ENCODE measurements at regions not wholly inside any gene's neighbourhood (a gene's known extent, or its start where the extent isn't known, plus 50 kb on each side); places are given as distances from the start of the nearest gene placed in this dataset.

DNA sequence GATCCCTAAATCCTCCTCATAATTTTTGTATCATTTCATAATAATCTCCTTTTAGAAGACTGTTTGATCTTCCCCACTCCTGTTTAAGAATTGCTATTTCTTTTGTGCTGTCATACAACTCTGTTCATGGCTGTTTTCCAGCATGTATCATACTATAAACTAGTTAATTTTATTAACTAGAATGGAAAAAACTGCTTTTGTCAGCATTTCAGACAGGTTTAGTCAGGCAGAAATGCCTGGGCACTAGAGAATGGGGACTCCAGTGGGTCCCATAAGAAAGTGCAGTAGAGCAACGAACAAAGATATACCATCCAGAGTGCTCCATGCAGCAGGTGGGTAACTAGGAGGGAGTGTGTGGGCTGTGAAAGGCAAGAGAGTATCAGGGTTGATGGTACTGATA, 523.9 kb downstream of the PLOD2 start:
- TF ChIP-seq EZH2 (IDR thresholded peaks at IDR 0.05; ENCODE audit: borderline replicate concordance, low read length) (no peak), CTCF (IDR thresholded peaks at IDR 0.05; ENCODE audit: low read length) (no peak)
